ENCODE measurements at regions not wholly inside any gene's neighbourhood (a gene's known extent, or its start where the extent isn't known, plus 50 kb on each side); places are given as distances from the start of the nearest gene placed in this dataset.
"Not testable (repeated sequence)": the region's sequence is repeated elsewhere in the genome, so short reads cannot be mapped to it uniquely, and the experiment has no call there.

GRCh38 chr1:213539464-213539863, 448.3 kb upstream of the PROX1 start:
- no peak for DNase-seq

- no peak for DNase-seq
Observed at GRCh38 chr1:213541641-213542040, 446.1 kb upstream of the PROX1 start.

- not testable (repeated sequence) for DNase-seq
Observed at GRCh38 chr1:213545181-213545580, 442.6 kb upstream of the PROX1 start.

- DNase-seq, result no peak
Observed at GRCh38 chr1:213549982-213550381, 437.8 kb upstream of the PROX1 start.

GRCh38 chr1:213550804-213551203, 437.0 kb upstream of the PROX1 start:
- no peak for DNase-seq

- DNase-seq, result no peak
Observed at GRCh38 chr1:213552045-213552444, 435.7 kb upstream of the PROX1 start.

- DNase-seq, result no peak
Observed at GRCh38 chr1:213560226-213560625, 427.5 kb upstream of the PROX1 start.

- no peak for DNase-seq
Observed at GRCh38 chr1:213561870-213562269, 425.9 kb upstream of the PROX1 start.

GRCh38 chr1:213564215-213564659, 423.5 kb upstream of the PROX1 start:
- DNase-seq, result peak in 1 of 3 experiments; percentile 17

- peak in 2 of 3 experiments; percentile 65 to 94 for DNase-seq
Observed at GRCh38 chr1:213568929-213569815, 418.6 kb upstream of the PROX1 start.

- no peak for DNase-seq
Observed at GRCh38 chr1:213569816-213570150, 418.0 kb upstream of the PROX1 start.

GRCh38 chr1:213570487-213570886, 417.3 kb upstream of the PROX1 start:
- DNase-seq, result no peak

GRCh38 chr1:213571419-213571818, 416.4 kb upstream of the PROX1 start:
- DNase-seq, result no peak

- DNase-seq, result no peak
Observed at GRCh38 chr1:213571843-213572242, 415.9 kb upstream of the PROX1 start.

- DNase-seq, result peak in 1 of 3 experiments; percentile 18
Observed at GRCh38 chr1:213572912-213573647, 414.7 kb upstream of the PROX1 start.

GRCh38 chr1:213573648-213574009, 414.1 kb upstream of the PROX1 start:
- no peak for DNase-seq

GRCh38 chr1:213582976-213583567, 404.7 kb upstream of the PROX1 start:
- DNase-seq, result no peak

- DNase-seq, result no peak
Observed at GRCh38 chr1:213584272-213584671, 403.5 kb upstream of the PROX1 start.

- DNase-seq, result no peak
Observed at GRCh38 chr1:213585402-213585801, 402.4 kb upstream of the PROX1 start.

GRCh38 chr1:213585959-213586586, 401.7 kb upstream of the PROX1 start:
- no peak for DNase-seq

- DNase-seq, result no peak
Observed at GRCh38 chr1:213586587-213586972, 401.2 kb upstream of the PROX1 start.

- DNase-seq, result no peak
Observed at GRCh38 chr1:213596729-213597128, 391.0 kb upstream of the PROX1 start.

- no peak for DNase-seq
Observed at GRCh38 chr1:213598263-213598662, 389.5 kb upstream of the PROX1 start.
